Astrocyte of the cerebellum (primary cell): ENCODE measurements at regions not wholly inside any gene's neighbourhood (a gene's known extent, or its start where the extent isn't known, plus 50 kb on each side); places are given as distances from the start of the nearest gene placed in this dataset.

ENCODE experiments used
- DNase-seq: peaks from one replicate; pipeline ENCODE4 v3.0.0-alpha.2; 2011; ENCODE audit warnings: low read depth
- H3K4me3 ChIP-seq: 2 replicates; pipeline ENCODE4 v1.5.1; 2011; ENCODE audit warnings: mild to moderate bottlenecking, low read depth, low read length, moderate library complexity
- CTCF ChIP-seq: IDR thresholded peaks from 2 replicates; pipeline ENCODE4 v1.5.1; 2012; ENCODE audit warnings: low read length, low read depth, moderate library complexity, mild to moderate bottlenecking; ENCODE audit errors: missing control alignments
- in situ Hi-C: cut with HindIII; loops from 2 replicates; pipeline ENCODE4 v1.10.0; 2017; ENCODE audit warnings: low sequenced_read_pairs

GRCh38 chr13:74930402-74931165 is 551.4 kb downstream of the TBC1D4 start:
- TF ChIP-seq CTCF, result no peak
- peak; percentile 26 for DNase-seq
- in situ Hi-C loops, result no loop called here

GRCh38 chr13:74929436-74929835 is 552.5 kb downstream of the TBC1D4 start:
- H3K4me3 ChIP-seq, result no peak overlapping the region
- DNase-seq, result no peak
- in situ Hi-C loops, result no loop called here
- TF ChIP-seq CTCF, result no peak

More at GRCh38 chr13:74930402-74931165, 551.4 kb downstream of the TBC1D4 start:
- no peak overlapping the region for H3K4me3 ChIP-seq

- DNase-seq, result no peak
- in situ Hi-C loops, result no loop called here
- H3K4me3 ChIP-seq, result no peak overlapping the region
- no peak for TF ChIP-seq CTCF
Measured at GRCh38 chr13:74927823-74928222, 554.1 kb downstream of the TBC1D4 start.

- in situ Hi-C loops, result no loop called here
- DNase-seq, result no peak
- no peak overlapping the region for H3K4me3 ChIP-seq
- TF ChIP-seq CTCF, result no peak
Measured at GRCh38 chr13:74922963-74923362, 559.0 kb downstream of the TBC1D4 start.

- DNase-seq, result no peak
- in situ Hi-C loops, result no loop called here
- H3K4me3 ChIP-seq, result no peak overlapping the region
- no peak for TF ChIP-seq CTCF
Measured at GRCh38 chr13:74921326-74921725, 560.6 kb downstream of the TBC1D4 start.

- in situ Hi-C loops, result no loop called here
- no peak for DNase-seq
- H3K4me3 ChIP-seq, result no peak overlapping the region
- TF ChIP-seq CTCF, result no peak
Measured at GRCh38 chr13:74920920-74921319, 561.0 kb downstream of the TBC1D4 start.
